Natural killer cell (primary cell): ENCODE measurements at regions not wholly inside any gene's neighbourhood (a gene's known extent, or its start where the extent isn't known, plus 50 kb on each side); places are given as distances from the start of the nearest gene placed in this dataset.

Experiments
- ATAC-seq, 3 donors: fragments of 150-1000 bp in 2 of 3; fragments of 200-7000 bp in 1 of 3; cut with Tn5 transposase; 1 replicate in 1 of 3; 2 replicates in 2 of 3; pipeline ENCODE4 v1.10.0; 2021; ENCODE audit warnings: mild to moderate bottlenecking in 2 of 3, moderate library complexity in 2 of 3
- DNase-seq, 2 donors: peaks; one replicate each; pipeline versions ENCODE4 v3.0.0 to v3.0.0-alpha.2; 2013 to 2021; ENCODE audit warnings: mixed read lengths in 1 of 2
- H3K27ac ChIP-seq: one replicate; pipeline ENCODE4 v1.5.1; 2013; ENCODE audit warnings: mild to moderate bottlenecking, low read length
- H3K27me3 ChIP-seq: one replicate; pipeline ENCODE4 v1.6.1; 2013; ENCODE audit warnings: low read length; ENCODE audit not compliant: control insufficient read depth, insufficient read depth
- H3K36me3 ChIP-seq: one replicate; pipeline ENCODE4 v1.6.1; 2013; ENCODE audit warnings: low read length; ENCODE audit not compliant: control insufficient read depth, insufficient read depth
- H3K4me1 ChIP-seq: one replicate; pipeline ENCODE4 v1.6.1; 2013; ENCODE audit warnings: low read length; ENCODE audit not compliant: control insufficient read depth, insufficient read depth
- H3K4me3 ChIP-seq: one replicate; pipeline ENCODE4 v1.5.1; 2013; ENCODE audit warnings: low read length
- H3K9me3 ChIP-seq: one replicate; pipeline ENCODE4 v1.6.1; 2013; ENCODE audit warnings: low read length; ENCODE audit not compliant: control insufficient read depth, insufficient read depth
- H3K27ac Mint-ChIP-seq, 2 donors: one replicate each; pipeline ENCODE4 v1.8.0; 2022; ENCODE audit warnings: mild to moderate bottlenecking in 2 of 2, mixed read lengths in 2 of 2, moderate library complexity in 1 of 2
- H3K27me3 Mint-ChIP-seq, 2 donors: one replicate each; pipeline ENCODE4 v1.8.0; 2022; ENCODE audit warnings: low read depth in 2 of 2, mixed read lengths in 2 of 2
- H3K36me3 Mint-ChIP-seq: one replicate; pipeline ENCODE4 v1.8.0; 2022; ENCODE audit warnings: mixed read lengths
- H3K4me1 Mint-ChIP-seq, 2 donors: one replicate each; pipeline ENCODE4 v1.8.0; 2022; ENCODE audit warnings: mixed read lengths in 2 of 2
- H3K4me3 Mint-ChIP-seq: one replicate; pipeline ENCODE4 v1.8.0; 2022; ENCODE audit warnings: mild to moderate bottlenecking, moderate library complexity, mixed read lengths
- H3K9me3 Mint-ChIP-seq, 2 donors: one replicate each; pipeline ENCODE4 v1.8.0; 2022; ENCODE audit warnings: mixed read lengths in 2 of 2
- WGBS: methylation state at CpG from one replicate; pipeline ENCODE4 v1.1.7; 2013; ENCODE audit warnings: missing lambda C conversion rate; ENCODE audit not compliant: insufficient coverage; 5-methylcytosine and 5-hydroxymethylcytosine counted together
- intact Hi-C: fragments of 100-400 bp; cut with micrococcal nuclease; formaldehyde crosslinking; loops from one replicate; pipeline ENCODE4 v1.14.2; 2022
- TF ChIP-seq, protein P1 (sequence below): fragments of 200-600 bp; IDR thresholded peaks from one replicate; pipeline ENCODE4 v1.8.0; 2022; ENCODE audit warnings: antibody characterized with exemption

DNA sequence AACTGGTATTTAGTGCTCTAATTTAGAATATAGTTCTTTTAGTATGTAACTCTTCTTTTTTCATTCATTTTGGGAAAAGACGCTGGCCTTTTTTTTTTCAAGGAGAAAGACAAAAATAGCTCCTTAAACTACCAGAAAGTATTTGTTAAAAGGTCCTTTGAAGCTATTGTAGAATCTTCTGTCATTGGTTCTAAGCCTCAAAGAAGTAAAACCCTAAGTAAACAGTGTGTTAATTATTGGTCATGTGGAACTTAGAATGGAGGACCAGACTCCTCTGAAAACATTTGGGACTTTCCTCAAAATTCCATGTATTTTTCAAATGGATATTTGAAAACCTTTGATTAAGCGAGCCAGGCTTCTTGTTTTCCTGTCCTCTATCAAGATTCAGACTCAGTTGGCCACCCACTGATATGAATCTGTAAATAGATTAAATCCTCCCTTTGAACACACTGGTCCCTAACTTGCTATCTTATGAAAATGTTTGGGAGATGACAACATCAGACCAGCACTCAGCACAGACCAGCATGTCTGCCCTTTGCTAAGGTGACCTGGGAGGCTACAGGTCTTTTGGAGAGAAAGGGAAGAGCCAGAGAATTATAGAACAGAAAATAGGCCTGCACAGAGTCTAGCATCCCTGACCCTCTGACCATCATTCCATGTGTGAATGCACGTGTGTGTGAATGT, 120.3 kb upstream of the GATA6 start:
- Histone ChIP-seq H3K9me3 (no peaks in the 10 kb centered on the region), H3K27me3 (no peaks in the 10 kb centered on the region), H3K36me3 (no peaks in the 10 kb centered on the region), H3K27ac (no peak overlapping the region), H3K4me1 (no peaks in the 10 kb centered on the region), H3K4me3 (no peak overlapping the region)
- Mint-ChIP-seq H3K36me3 (no peaks in the 10 kb centered on the region), H3K9me3 (no peaks in the 10 kb centered on the region), H3K4me3 (no peak overlapping the region), H3K27ac (no peak overlapping the region), H3K27me3 (peaks cover 2 to 4% of the 10 kb centered on the region in 2 donors), H3K4me1 (no peaks in the 10 kb centered on the region)
- no peak for DNase-seq
- no peak for ATAC-seq
- 88% methylated on average over 2 of the region's 3 CpGs for WGBS
- intact Hi-C loops = no loop called here
- TF ChIP-seq, protein P1, sequence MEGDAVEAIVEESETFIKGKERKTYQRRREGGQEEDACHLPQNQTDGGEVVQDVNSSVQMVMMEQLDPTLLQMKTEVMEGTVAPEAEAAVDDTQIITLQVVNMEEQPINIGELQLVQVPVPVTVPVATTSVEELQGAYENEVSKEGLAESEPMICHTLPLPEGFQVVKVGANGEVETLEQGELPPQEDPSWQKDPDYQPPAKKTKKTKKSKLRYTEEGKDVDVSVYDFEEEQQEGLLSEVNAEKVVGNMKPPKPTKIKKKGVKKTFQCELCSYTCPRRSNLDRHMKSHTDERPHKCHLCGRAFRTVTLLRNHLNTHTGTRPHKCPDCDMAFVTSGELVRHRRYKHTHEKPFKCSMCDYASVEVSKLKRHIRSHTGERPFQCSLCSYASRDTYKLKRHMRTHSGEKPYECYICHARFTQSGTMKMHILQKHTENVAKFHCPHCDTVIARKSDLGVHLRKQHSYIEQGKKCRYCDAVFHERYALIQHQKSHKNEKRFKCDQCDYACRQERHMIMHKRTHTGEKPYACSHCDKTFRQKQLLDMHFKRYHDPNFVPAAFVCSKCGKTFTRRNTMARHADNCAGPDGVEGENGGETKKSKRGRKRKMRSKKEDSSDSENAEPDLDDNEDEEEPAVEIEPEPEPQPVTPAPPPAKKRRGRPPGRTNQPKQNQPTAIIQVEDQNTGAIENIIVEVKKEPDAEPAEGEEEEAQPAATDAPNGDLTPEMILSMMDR = no peak

DNA sequence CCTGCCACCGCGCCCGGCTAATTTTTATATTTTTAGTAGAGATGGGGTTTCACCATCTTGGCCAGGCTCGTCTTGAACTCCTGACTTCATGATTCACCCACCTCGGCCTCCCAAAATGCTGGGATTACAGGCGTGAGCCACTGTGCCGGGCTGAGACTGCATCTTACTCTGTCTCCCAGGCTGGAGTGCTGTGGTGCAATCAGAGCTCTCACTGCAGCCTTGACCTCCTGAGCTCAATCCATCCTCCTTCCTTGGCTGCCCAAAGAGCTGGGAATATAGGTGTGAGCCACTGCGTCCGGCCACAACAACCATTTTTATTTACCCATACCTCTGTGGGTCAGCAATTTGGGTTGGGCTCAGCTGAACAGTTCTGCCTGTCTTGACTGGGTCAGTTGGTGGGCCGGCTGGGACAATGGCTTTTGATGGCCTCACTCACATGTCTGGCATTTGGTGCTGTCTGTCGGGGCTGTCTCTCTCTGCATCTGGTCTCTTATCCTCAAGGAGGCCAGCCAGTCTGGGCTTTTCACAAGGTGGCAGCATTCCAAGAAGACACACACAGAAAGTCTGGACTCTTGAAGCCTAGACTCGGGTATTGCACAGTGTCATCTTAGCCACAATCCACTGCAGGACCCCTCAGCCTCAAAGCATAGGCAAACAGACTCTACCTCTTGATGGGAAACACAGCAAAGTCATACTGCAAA, 116.8 kb upstream of the GATA6 start:
- H3K9me3 ChIP-seq = no peaks in the 10 kb centered on the region
- no peak overlapping the region for H3K27ac ChIP-seq
- Mint-ChIP-seq H3K27me3 (peaks cover 0 to under 1% of the 10 kb centered on the region in 2 donors), H3K4me3 (no peak overlapping the region), H3K27ac (no peak overlapping the region), H3K4me1 (no peaks in the 10 kb centered on the region), H3K36me3 (no peaks in the 10 kb centered on the region), H3K9me3 (no peaks in the 10 kb centered on the region)
- 88% methylated on average over 11 of the region's 12 CpGs for WGBS
- intact Hi-C loops = no loop called here
- ATAC-seq (no peak), DNase-seq (no peak)
- TF ChIP-seq, protein P1 = no peak
- no peaks in the 10 kb centered on the region for H3K36me3 ChIP-seq
- no peak overlapping the region for H3K4me3 ChIP-seq
- H3K4me1 ChIP-seq = no peaks in the 10 kb centered on the region
- H3K27me3 ChIP-seq = no peaks in the 10 kb centered on the region

DNA sequence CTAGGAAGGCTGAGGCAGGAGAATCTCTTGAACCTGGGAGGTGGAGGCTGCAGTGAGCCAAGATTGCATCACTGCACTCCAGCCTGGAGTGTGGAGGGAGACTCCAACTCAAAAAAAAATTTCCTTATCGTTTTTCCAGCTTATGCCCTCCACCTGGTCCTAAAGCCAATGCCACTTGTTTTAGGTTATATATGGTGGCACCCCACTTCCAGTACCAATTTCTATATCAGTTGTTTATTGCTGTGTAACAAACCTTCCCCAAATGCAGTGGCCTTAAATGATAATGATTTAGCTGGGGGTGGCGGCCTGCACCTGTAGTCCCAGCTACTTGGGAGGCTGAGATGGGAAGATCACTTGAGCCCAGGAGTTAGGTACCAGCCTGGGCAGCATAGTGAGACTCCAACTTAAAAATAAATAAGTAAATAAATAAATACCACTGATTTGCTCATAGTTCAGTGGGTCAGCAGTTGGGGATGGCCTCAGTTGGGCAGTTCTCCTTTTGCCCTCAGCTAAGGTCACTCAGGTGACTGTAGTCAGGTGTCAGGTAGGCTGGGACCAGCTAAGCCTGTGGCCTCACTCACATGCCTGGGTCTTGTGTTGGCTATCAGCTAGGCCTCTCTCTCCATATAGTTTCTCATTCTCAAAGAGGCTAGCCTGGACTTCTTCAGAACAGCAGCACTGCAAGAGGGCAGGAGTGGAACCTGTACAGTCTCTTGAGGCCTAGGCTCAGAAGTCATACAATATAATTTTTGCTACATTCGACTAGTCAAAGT, 113.7 kb upstream of the GATA6 start:
- Mint-ChIP-seq H3K36me3 (no peaks in the 10 kb centered on the region), H3K4me1 (no peaks in the 10 kb centered on the region), H3K27me3 (no peaks in the 10 kb centered on the region), H3K4me3 (no peak overlapping the region), H3K9me3 (no peaks in the 10 kb centered on the region), H3K27ac (no peak overlapping the region)
- Histone ChIP-seq H3K36me3 (no peaks in the 10 kb centered on the region), H3K4me3 (no peak overlapping the region), H3K27me3 (no peaks in the 10 kb centered on the region), H3K4me1 (no peaks in the 10 kb centered on the region), H3K9me3 (no peaks in the 10 kb centered on the region), H3K27ac (no peak overlapping the region)
- DNase-seq (no peak), ATAC-seq (no peak)
- intact Hi-C loops = no loop called here
- TF ChIP-seq, protein P1 = no peak
- WGBS = 86% methylated on average over 1 of the region's 3 CpGs
